ENCODE measurements at regions not wholly inside any gene's neighbourhood (a gene's known extent, or its start where the extent isn't known, plus 50 kb on each side); places are given as distances from the start of the nearest gene placed in this dataset.

- POLR2A ChIA-PET, result no interaction called here
- CTCF ChIA-PET, result no interaction called here
- WGBS (ENCODE audit: insufficient coverage), result 79% methylated on average over 7 of the region's 7 CpGs
Observed at GRCh38 chr18:75860166-75860565, 432.7 kb upstream of the SMIM21 start.

GRCh38 chr18:75859533-75859932 lies 432.0 kb upstream of the SMIM21 start:
- WGBS (ENCODE audit: insufficient coverage), result 83% methylated on average over 5 of the region's 5 CpGs
- no peak for DNase-seq
- POLR2A ChIA-PET, result no interaction called here
- H3K36me3 ChIP-seq (ENCODE audit: control insufficient read depth in 4 of 4, insufficient read depth in 4 of 4, low read length in 3 of 4), result no peaks in the 10 kb centered on the region
- H3K9me3 ChIP-seq (ENCODE audit: control extremely low read depth in 1 of 5, control insufficient read depth in 4 of 5, insufficient read depth in 2 of 5, low read depth in 1 of 5, low read length in 4 of 5), result no peaks in the 10 kb centered on the region
- CTCF ChIA-PET, result no interaction called here
- no peak overlapping the region for H3K4me3 ChIP-seq (ENCODE audit: control insufficient read depth in 1 of 7, extremely low read depth in 1 of 7, insufficient read depth in 4 of 7, low read depth in 2 of 7, low read length in 6 of 7)
- H3K27me3 ChIP-seq (replicated peaks in 2 of 5; ENCODE audit: control insufficient read depth in 4 of 5, insufficient read depth in 5 of 5, low read length in 4 of 5), result peaks cover 0 to 5% (median 0%) of the 10 kb centered on the region in 5 experiments
- H3K4me1 ChIP-seq (ENCODE audit: control extremely low read depth in 1 of 4, control insufficient read depth in 4 of 4, insufficient read depth in 4 of 4, low read length in 3 of 4), result no peaks in the 10 kb centered on the region
- no peak overlapping the region for H3K27ac ChIP-seq (ENCODE audit: insufficient read depth in 1 of 2, low read depth in 1 of 2, low read length in 2 of 2, poor library complexity in 1 of 2, severe bottlenecking in 2 of 2)

More at GRCh38 chr18:75860166-75860565, 432.7 kb upstream of the SMIM21 start:
- Histone ChIP-seq H3K36me3 (ENCODE audit: control insufficient read depth in 4 of 4, insufficient read depth in 4 of 4, low read length in 3 of 4) (no peaks in the 10 kb centered on the region), H3K27ac (ENCODE audit: insufficient read depth in 1 of 2, low read depth in 1 of 2, low read length in 2 of 2, poor library complexity in 1 of 2, severe bottlenecking in 2 of 2) (no peak overlapping the region), H3K4me3 (ENCODE audit: control insufficient read depth in 1 of 7, extremely low read depth in 1 of 7, insufficient read depth in 4 of 7, low read depth in 2 of 7, low read length in 6 of 7) (no peak overlapping the region), H3K9me3 (ENCODE audit: control extremely low read depth in 1 of 5, control insufficient read depth in 4 of 5, insufficient read depth in 2 of 5, low read depth in 1 of 5, low read length in 4 of 5) (no peaks in the 10 kb centered on the region), H3K27me3 (replicated peaks in 2 of 5; ENCODE audit: control insufficient read depth in 4 of 5, insufficient read depth in 5 of 5, low read length in 4 of 5) (peaks cover 0 to 5% (median 0%) of the 10 kb centered on the region in 5 experiments), H3K4me1 (ENCODE audit: control extremely low read depth in 1 of 4, control insufficient read depth in 4 of 4, insufficient read depth in 4 of 4, low read length in 3 of 4) (no peaks in the 10 kb centered on the region)
- no peak for DNase-seq

- WGBS (ENCODE audit: insufficient coverage), result no CpG with 5 or more reads among the region's 2 CpGs
- CTCF ChIA-PET, result no interaction called here
- no peaks in the 10 kb centered on the region for H3K36me3 ChIP-seq (ENCODE audit: control insufficient read depth in 4 of 4, insufficient read depth in 4 of 4, low read length in 3 of 4)
- POLR2A ChIA-PET, result no interaction called here
- DNase-seq, result no peak
- H3K27ac ChIP-seq (ENCODE audit: insufficient read depth in 1 of 2, low read depth in 1 of 2, low read length in 2 of 2, poor library complexity in 1 of 2, severe bottlenecking in 2 of 2), result no peak overlapping the region
- H3K27me3 ChIP-seq (replicated peaks in 2 of 5; ENCODE audit: control insufficient read depth in 4 of 5, insufficient read depth in 5 of 5, low read length in 4 of 5), result peaks cover 0 to 5% (median 0%) of the 10 kb centered on the region in 5 experiments
- no peaks in the 10 kb centered on the region for H3K9me3 ChIP-seq (ENCODE audit: control extremely low read depth in 1 of 5, control insufficient read depth in 4 of 5, insufficient read depth in 2 of 5, low read depth in 1 of 5, low read length in 4 of 5)
- no peaks in the 10 kb centered on the region for H3K4me1 ChIP-seq (ENCODE audit: control extremely low read depth in 1 of 4, control insufficient read depth in 4 of 4, insufficient read depth in 4 of 4, low read length in 3 of 4)
- H3K4me3 ChIP-seq (ENCODE audit: control insufficient read depth in 1 of 7, extremely low read depth in 1 of 7, insufficient read depth in 4 of 7, low read depth in 2 of 7, low read length in 6 of 7), result no peak overlapping the region
Observed at GRCh38 chr18:75858754-75859153, 431.3 kb upstream of the SMIM21 start.

- WGBS (ENCODE audit: insufficient coverage), result 83% methylated on average over 2 of the region's 6 CpGs
- no peaks in the 10 kb centered on the region for H3K9me3 ChIP-seq (ENCODE audit: control extremely low read depth in 1 of 5, control insufficient read depth in 4 of 5, insufficient read depth in 2 of 5, low read depth in 1 of 5, low read length in 4 of 5)
- H3K27me3 ChIP-seq (replicated peaks in 2 of 5; ENCODE audit: control insufficient read depth in 4 of 5, insufficient read depth in 5 of 5, low read length in 4 of 5), result peaks cover 0 to 3% (median 0%) of the 10 kb centered on the region in 5 experiments
- POLR2A ChIA-PET, result no interaction called here
- H3K4me1 ChIP-seq (ENCODE audit: control extremely low read depth in 1 of 4, control insufficient read depth in 4 of 4, insufficient read depth in 4 of 4, low read length in 3 of 4), result no peaks in the 10 kb centered on the region
- H3K27ac ChIP-seq (ENCODE audit: insufficient read depth in 1 of 2, low read depth in 1 of 2, low read length in 2 of 2, poor library complexity in 1 of 2, severe bottlenecking in 2 of 2), result no peak overlapping the region
- no peaks in the 10 kb centered on the region for H3K36me3 ChIP-seq (ENCODE audit: control insufficient read depth in 4 of 4, insufficient read depth in 4 of 4, low read length in 3 of 4)
- no peak overlapping the region for H3K4me3 ChIP-seq (ENCODE audit: control insufficient read depth in 1 of 7, extremely low read depth in 1 of 7, insufficient read depth in 4 of 7, low read depth in 2 of 7, low read length in 6 of 7)
- CTCF ChIA-PET, result no interaction called here
- DNase-seq, result no peak
Observed at GRCh38 chr18:75857558-75857957, 430.1 kb upstream of the SMIM21 start.

- CTCF ChIA-PET, result no interaction called here
- no peak overlapping the region for H3K4me3 ChIP-seq (ENCODE audit: control insufficient read depth in 1 of 7, extremely low read depth in 1 of 7, insufficient read depth in 4 of 7, low read depth in 2 of 7, low read length in 6 of 7)
- DNase-seq, result no peak
- H3K27me3 ChIP-seq (replicated peaks in 2 of 5; ENCODE audit: control insufficient read depth in 4 of 5, insufficient read depth in 5 of 5, low read length in 4 of 5), result peaks cover 0 to 3% (median 0%) of the 10 kb centered on the region in 5 experiments
- WGBS (ENCODE audit: insufficient coverage), result 87% methylated on average over 9 of the region's 10 CpGs
- H3K9me3 ChIP-seq (ENCODE audit: control extremely low read depth in 1 of 5, control insufficient read depth in 4 of 5, insufficient read depth in 2 of 5, low read depth in 1 of 5, low read length in 4 of 5), result no peaks in the 10 kb centered on the region
- POLR2A ChIA-PET, result no interaction called here
- H3K36me3 ChIP-seq (ENCODE audit: control insufficient read depth in 4 of 4, insufficient read depth in 4 of 4, low read length in 3 of 4), result no peaks in the 10 kb centered on the region
- no peak overlapping the region for H3K27ac ChIP-seq (ENCODE audit: insufficient read depth in 1 of 2, low read depth in 1 of 2, low read length in 2 of 2, poor library complexity in 1 of 2, severe bottlenecking in 2 of 2)
- H3K4me1 ChIP-seq (ENCODE audit: control extremely low read depth in 1 of 4, control insufficient read depth in 4 of 4, insufficient read depth in 4 of 4, low read length in 3 of 4), result no peaks in the 10 kb centered on the region
Observed at GRCh38 chr18:75854808-75855207, 427.3 kb upstream of the SMIM21 start.

GRCh38 chr18:75854174-75854573 lies 426.7 kb upstream of the SMIM21 start:
- H3K9me3 ChIP-seq (ENCODE audit: control extremely low read depth in 1 of 5, control insufficient read depth in 4 of 5, insufficient read depth in 2 of 5, low read depth in 1 of 5, low read length in 4 of 5), result no peaks in the 10 kb centered on the region
- no peak overlapping the region for H3K27ac ChIP-seq (ENCODE audit: insufficient read depth in 1 of 2, low read depth in 1 of 2, low read length in 2 of 2, poor library complexity in 1 of 2, severe bottlenecking in 2 of 2)
- ChIA-PET POLR2A (no interaction called here), CTCF (no interaction called here)
- H3K36me3 ChIP-seq (ENCODE audit: control insufficient read depth in 4 of 4, insufficient read depth in 4 of 4, low read length in 3 of 4), result no peaks in the 10 kb centered on the region
- 29% methylated on average over 1 of the region's 4 CpGs for WGBS (ENCODE audit: insufficient coverage)
- H3K27me3 ChIP-seq (replicated peaks in 2 of 5; ENCODE audit: control insufficient read depth in 4 of 5, insufficient read depth in 5 of 5, low read length in 4 of 5), result peaks cover 0 to 3% (median 0%) of the 10 kb centered on the region in 5 experiments
- peak; percentile 2 to 16 (median 6) for DNase-seq
- no peaks in the 10 kb centered on the region for H3K4me1 ChIP-seq (ENCODE audit: control extremely low read depth in 1 of 4, control insufficient read depth in 4 of 4, insufficient read depth in 4 of 4, low read length in 3 of 4)
- H3K4me3 ChIP-seq (ENCODE audit: control insufficient read depth in 1 of 7, extremely low read depth in 1 of 7, insufficient read depth in 4 of 7, low read depth in 2 of 7, low read length in 6 of 7), result no peak overlapping the region

GRCh38 chr18:75846321-75846720 lies 418.8 kb upstream of the SMIM21 start:
- no peak overlapping the region for H3K27ac ChIP-seq (ENCODE audit: insufficient read depth in 1 of 2, low read depth in 1 of 2, low read length in 2 of 2, poor library complexity in 1 of 2, severe bottlenecking in 2 of 2)
- ChIA-PET POLR2A (no interaction called here), CTCF (interaction anchor here (0.9 kb wide), 1 partner anchor 21 kb away, joined by 3 read pairs; no protein-coding TSS in a partner anchor)
- H3K9me3 ChIP-seq (ENCODE audit: control extremely low read depth in 1 of 5, control insufficient read depth in 4 of 5, insufficient read depth in 2 of 5, low read depth in 1 of 5, low read length in 4 of 5), result no peaks in the 10 kb centered on the region
- no peaks in the 10 kb centered on the region for H3K27me3 ChIP-seq (replicated peaks in 2 of 5; ENCODE audit: control insufficient read depth in 4 of 5, insufficient read depth in 5 of 5, low read length in 4 of 5)
- 90% methylated on average over 1 of the region's 3 CpGs for WGBS (ENCODE audit: insufficient coverage)
- no peaks in the 10 kb centered on the region for H3K36me3 ChIP-seq (ENCODE audit: control insufficient read depth in 4 of 4, insufficient read depth in 4 of 4, low read length in 3 of 4)
- DNase-seq, result no peak
- no peaks in the 10 kb centered on the region for H3K4me1 ChIP-seq (ENCODE audit: control extremely low read depth in 1 of 4, control insufficient read depth in 4 of 4, insufficient read depth in 4 of 4, low read length in 3 of 4)
- H3K4me3 ChIP-seq (ENCODE audit: control insufficient read depth in 1 of 7, extremely low read depth in 1 of 7, insufficient read depth in 4 of 7, low read depth in 2 of 7, low read length in 6 of 7), result no peak overlapping the region

All from common myeloid progenitor, CD34-positive (primary cell).